ENCODE measurements at regions not wholly inside any gene's neighbourhood (a gene's known extent, or its start where the extent isn't known, plus 50 kb on each side); places are given as distances from the start of the nearest gene placed in this dataset.

- TF ChIP-seq CTCF (IDR thresholded peaks at IDR 0.05; ENCODE audit: extremely low read depth, low read depth, low read length): no peak
- H3K9me3 ChIP-seq (ENCODE audit: low read depth, low read length): no peaks in the 10 kb centered on the region
- H3K4me1 ChIP-seq (ENCODE audit: insufficient read depth, low read length): no peaks in the 10 kb centered on the region
- H2AFZ ChIP-seq (ENCODE audit: low read length): no peak overlapping the region
- H3K36me3 ChIP-seq (ENCODE audit: insufficient read depth, low read length): no peaks in the 10 kb centered on the region
- no peak for DNase-seq (ENCODE audit: insufficient read length, low spot score, missing footprints)
- no peak overlapping the region for H3K4me3 ChIP-seq (ENCODE audit: insufficient read depth, low read length)
- H3K27ac ChIP-seq (ENCODE audit: low read depth, low read length): no peak overlapping the region
- no peaks in the 10 kb centered on the region for H3K27me3 ChIP-seq (ENCODE audit: insufficient read depth, low read length)
- no peak overlapping the region for H3K4me2 ChIP-seq (ENCODE audit: insufficient read depth, low read length)
- H4K20me1 ChIP-seq (ENCODE audit: insufficient read depth, low read length): no peaks in the 10 kb centered on the region
- no peaks in the 10 kb centered on the region for H3K79me2 ChIP-seq (ENCODE audit: insufficient read depth, low read length)
Measured at GRCh38 chr11:112730591-112730990, 230.6 kb upstream of the NCAM1 start.

- H3K4me1 ChIP-seq (ENCODE audit: insufficient read depth, low read length): no peaks in the 10 kb centered on the region
- no peak overlapping the region for H3K27ac ChIP-seq (ENCODE audit: low read depth, low read length)
- TF ChIP-seq CTCF (IDR thresholded peaks at IDR 0.05; ENCODE audit: extremely low read depth, low read depth, low read length): no peak
- DNase-seq (ENCODE audit: insufficient read length, low spot score, missing footprints): no peak
- no peak overlapping the region for H2AFZ ChIP-seq (ENCODE audit: low read length)
- H3K4me2 ChIP-seq (ENCODE audit: insufficient read depth, low read length): no peak overlapping the region
- no peaks in the 10 kb centered on the region for H3K79me2 ChIP-seq (ENCODE audit: insufficient read depth, low read length)
- H3K27me3 ChIP-seq (ENCODE audit: insufficient read depth, low read length): no peaks in the 10 kb centered on the region
- H3K4me3 ChIP-seq (ENCODE audit: insufficient read depth, low read length): no peak overlapping the region
- H3K36me3 ChIP-seq (ENCODE audit: insufficient read depth, low read length): no peaks in the 10 kb centered on the region
- no peaks in the 10 kb centered on the region for H4K20me1 ChIP-seq (ENCODE audit: insufficient read depth, low read length)
- no peaks in the 10 kb centered on the region for H3K9me3 ChIP-seq (ENCODE audit: low read depth, low read length)
Measured at GRCh38 chr11:112731538-112731937, 229.7 kb upstream of the NCAM1 start.

- Histone ChIP-seq H3K36me3 (ENCODE audit: insufficient read depth, low read length) (no peaks in the 10 kb centered on the region), H3K4me1 (ENCODE audit: insufficient read depth, low read length) (no peaks in the 10 kb centered on the region), H3K4me3 (ENCODE audit: insufficient read depth, low read length) (no peak overlapping the region), H3K27me3 (ENCODE audit: insufficient read depth, low read length) (no peaks in the 10 kb centered on the region), H3K27ac (ENCODE audit: low read depth, low read length) (no peak overlapping the region), H3K79me2 (ENCODE audit: insufficient read depth, low read length) (no peaks in the 10 kb centered on the region), H4K20me1 (ENCODE audit: insufficient read depth, low read length) (no peaks in the 10 kb centered on the region), H2AFZ (ENCODE audit: low read length) (no peak overlapping the region), H3K9me3 (ENCODE audit: low read depth, low read length) (no peaks in the 10 kb centered on the region), H3K4me2 (ENCODE audit: insufficient read depth, low read length) (no peak overlapping the region)
- no peak for TF ChIP-seq CTCF (IDR thresholded peaks at IDR 0.05; ENCODE audit: extremely low read depth, low read depth, low read length)
- DNase-seq (ENCODE audit: insufficient read length, low spot score, missing footprints): no peak
Measured at GRCh38 chr11:112732031-112732430, 229.2 kb upstream of the NCAM1 start.

- Histone ChIP-seq H3K27ac (ENCODE audit: low read depth, low read length) (no peak overlapping the region), H3K9me3 (ENCODE audit: low read depth, low read length) (no peaks in the 10 kb centered on the region), H3K27me3 (ENCODE audit: insufficient read depth, low read length) (no peaks in the 10 kb centered on the region), H3K4me2 (ENCODE audit: insufficient read depth, low read length) (no peak overlapping the region), H3K79me2 (ENCODE audit: insufficient read depth, low read length) (no peaks in the 10 kb centered on the region), H3K4me1 (ENCODE audit: insufficient read depth, low read length) (no peaks in the 10 kb centered on the region), H3K4me3 (ENCODE audit: insufficient read depth, low read length) (no peak overlapping the region), H3K36me3 (ENCODE audit: insufficient read depth, low read length) (no peaks in the 10 kb centered on the region), H2AFZ (ENCODE audit: low read length) (no peak overlapping the region), H4K20me1 (ENCODE audit: insufficient read depth, low read length) (no peaks in the 10 kb centered on the region)
- no peak for DNase-seq (ENCODE audit: insufficient read length, low spot score, missing footprints)
- TF ChIP-seq CTCF (IDR thresholded peaks at IDR 0.05; ENCODE audit: extremely low read depth, low read depth, low read length): no peak
Measured at GRCh38 chr11:112734207-112734606, 227.0 kb upstream of the NCAM1 start.

All from osteoblast (primary cell).